ENCODE measurements at regions not wholly inside any gene's neighbourhood (a gene's known extent, or its start where the extent isn't known, plus 50 kb on each side); places are given as distances from the start of the nearest gene placed in this dataset.

DNA sequence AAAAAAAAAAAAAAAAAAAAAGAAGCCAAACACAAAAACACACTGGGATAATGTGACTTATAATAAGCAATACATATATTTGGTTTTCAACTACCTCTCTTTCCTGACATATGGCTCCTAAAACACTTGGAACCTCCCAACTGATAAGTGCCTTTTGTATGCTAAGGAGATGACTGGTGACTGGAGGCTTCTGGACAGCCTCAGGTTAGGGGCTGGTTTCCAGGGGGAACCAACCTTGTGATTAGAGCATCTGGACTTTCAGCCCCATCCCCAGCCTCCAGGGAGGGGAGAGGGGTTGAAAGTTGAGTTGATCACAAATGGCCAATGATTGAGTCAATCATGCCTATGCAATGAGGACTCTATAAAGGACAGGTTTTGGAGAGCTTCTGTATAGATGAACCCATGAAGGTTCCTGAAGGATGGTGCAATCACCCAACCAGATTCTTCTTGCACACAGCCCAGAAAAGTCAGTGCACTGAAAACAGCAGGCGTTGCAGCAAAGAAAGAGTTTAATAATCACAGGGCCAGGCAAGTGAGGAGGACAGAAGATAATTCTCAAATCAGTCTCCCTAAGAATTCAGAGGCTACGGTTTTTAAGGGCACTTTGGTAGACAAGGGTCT lies 276.7 kb downstream of the AUH start (continued):
- TF ChIP-seq, protein P1, sequence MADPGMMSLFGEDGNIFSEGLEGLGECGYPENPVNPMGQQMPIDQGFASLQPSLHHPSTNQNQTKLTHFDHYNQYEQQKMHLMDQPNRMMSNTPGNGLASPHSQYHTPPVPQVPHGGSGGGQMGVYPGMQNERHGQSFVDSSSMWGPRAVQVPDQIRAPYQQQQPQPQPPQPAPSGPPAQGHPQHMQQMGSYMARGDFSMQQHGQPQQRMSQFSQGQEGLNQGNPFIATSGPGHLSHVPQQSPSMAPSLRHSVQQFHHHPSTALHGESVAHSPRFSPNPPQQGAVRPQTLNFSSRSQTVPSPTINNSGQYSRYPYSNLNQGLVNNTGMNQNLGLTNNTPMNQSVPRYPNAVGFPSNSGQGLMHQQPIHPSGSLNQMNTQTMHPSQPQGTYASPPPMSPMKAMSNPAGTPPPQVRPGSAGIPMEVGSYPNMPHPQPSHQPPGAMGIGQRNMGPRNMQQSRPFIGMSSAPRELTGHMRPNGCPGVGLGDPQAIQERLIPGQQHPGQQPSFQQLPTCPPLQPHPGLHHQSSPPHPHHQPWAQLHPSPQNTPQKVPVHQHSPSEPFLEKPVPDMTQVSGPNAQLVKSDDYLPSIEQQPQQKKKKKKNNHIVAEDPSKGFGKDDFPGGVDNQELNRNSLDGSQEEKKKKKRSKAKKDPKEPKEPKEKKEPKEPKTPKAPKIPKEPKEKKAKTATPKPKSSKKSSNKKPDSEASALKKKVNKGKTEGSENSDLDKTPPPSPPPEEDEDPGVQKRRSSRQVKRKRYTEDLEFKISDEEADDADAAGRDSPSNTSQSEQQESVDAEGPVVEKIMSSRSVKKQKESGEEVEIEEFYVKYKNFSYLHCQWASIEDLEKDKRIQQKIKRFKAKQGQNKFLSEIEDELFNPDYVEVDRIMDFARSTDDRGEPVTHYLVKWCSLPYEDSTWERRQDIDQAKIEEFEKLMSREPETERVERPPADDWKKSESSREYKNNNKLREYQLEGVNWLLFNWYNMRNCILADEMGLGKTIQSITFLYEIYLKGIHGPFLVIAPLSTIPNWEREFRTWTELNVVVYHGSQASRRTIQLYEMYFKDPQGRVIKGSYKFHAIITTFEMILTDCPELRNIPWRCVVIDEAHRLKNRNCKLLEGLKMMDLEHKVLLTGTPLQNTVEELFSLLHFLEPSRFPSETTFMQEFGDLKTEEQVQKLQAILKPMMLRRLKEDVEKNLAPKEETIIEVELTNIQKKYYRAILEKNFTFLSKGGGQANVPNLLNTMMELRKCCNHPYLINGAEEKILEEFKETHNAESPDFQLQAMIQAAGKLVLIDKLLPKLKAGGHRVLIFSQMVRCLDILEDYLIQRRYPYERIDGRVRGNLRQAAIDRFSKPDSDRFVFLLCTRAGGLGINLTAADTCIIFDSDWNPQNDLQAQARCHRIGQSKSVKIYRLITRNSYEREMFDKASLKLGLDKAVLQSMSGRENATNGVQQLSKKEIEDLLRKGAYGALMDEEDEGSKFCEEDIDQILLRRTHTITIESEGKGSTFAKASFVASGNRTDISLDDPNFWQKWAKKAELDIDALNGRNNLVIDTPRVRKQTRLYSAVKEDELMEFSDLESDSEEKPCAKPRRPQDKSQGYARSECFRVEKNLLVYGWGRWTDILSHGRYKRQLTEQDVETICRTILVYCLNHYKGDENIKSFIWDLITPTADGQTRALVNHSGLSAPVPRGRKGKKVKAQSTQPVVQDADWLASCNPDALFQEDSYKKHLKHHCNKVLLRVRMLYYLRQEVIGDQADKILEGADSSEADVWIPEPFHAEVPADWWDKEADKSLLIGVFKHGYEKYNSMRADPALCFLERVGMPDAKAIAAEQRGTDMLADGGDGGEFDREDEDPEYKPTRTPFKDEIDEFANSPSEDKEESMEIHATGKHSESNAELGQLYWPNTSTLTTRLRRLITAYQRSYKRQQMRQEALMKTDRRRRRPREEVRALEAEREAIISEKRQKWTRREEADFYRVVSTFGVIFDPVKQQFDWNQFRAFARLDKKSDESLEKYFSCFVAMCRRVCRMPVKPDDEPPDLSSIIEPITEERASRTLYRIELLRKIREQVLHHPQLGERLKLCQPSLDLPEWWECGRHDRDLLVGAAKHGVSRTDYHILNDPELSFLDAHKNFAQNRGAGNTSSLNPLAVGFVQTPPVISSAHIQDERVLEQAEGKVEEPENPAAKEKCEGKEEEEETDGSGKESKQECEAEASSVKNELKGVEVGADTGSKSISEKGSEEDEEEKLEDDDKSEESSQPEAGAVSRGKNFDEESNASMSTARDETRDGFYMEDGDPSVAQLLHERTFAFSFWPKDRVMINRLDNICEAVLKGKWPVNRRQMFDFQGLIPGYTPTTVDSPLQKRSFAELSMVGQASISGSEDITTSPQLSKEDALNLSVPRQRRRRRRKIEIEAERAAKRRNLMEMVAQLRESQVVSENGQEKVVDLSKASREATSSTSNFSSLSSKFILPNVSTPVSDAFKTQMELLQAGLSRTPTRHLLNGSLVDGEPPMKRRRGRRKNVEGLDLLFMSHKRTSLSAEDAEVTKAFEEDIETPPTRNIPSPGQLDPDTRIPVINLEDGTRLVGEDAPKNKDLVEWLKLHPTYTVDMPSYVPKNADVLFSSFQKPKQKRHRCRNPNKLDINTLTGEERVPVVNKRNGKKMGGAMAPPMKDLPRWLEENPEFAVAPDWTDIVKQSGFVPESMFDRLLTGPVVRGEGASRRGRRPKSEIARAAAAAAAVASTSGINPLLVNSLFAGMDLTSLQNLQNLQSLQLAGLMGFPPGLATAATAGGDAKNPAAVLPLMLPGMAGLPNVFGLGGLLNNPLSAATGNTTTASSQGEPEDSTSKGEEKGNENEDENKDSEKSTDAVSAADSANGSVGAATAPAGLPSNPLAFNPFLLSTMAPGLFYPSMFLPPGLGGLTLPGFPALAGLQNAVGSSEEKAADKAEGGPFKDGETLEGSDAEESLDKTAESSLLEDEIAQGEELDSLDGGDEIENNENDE (IDR thresholded peaks at IDR 0.05; ENCODE audit: insufficient replicate concordance, low read length), result no peak
- TF ChIP-seq RAD21 (IDR thresholded peaks at IDR 0.05 in 1 of 2, conservative IDR thresholded peaks at IDR 0.05 in 1 of 2; ENCODE audit: low read depth in 2 of 2, low read length in 2 of 2) (no peak), KDM4A (IDR thresholded peaks at IDR 0.05; ENCODE audit: low read depth, low read length, severe bottlenecking) (no peak), JUN (IDR thresholded peaks at IDR 0.05; ENCODE audit: low read depth, low read length) (no peak), HDAC2 (IDR thresholded peaks at IDR 0.05; ENCODE audit: borderline replicate concordance in 1 of 2, low read depth in 2 of 2, low read length in 2 of 2) (no peak), RNF2 (IDR thresholded peaks at IDR 0.05; ENCODE audit: borderline replicate concordance, low read depth, low read length, missing control alignments, poor library complexity, severe bottlenecking) (no peak)
